ENCODE measurements at regions not wholly inside any gene's neighbourhood (a gene's known extent, or its start where the extent isn't known, plus 50 kb on each side); places are given as distances from the start of the nearest gene placed in this dataset.

DNA sequence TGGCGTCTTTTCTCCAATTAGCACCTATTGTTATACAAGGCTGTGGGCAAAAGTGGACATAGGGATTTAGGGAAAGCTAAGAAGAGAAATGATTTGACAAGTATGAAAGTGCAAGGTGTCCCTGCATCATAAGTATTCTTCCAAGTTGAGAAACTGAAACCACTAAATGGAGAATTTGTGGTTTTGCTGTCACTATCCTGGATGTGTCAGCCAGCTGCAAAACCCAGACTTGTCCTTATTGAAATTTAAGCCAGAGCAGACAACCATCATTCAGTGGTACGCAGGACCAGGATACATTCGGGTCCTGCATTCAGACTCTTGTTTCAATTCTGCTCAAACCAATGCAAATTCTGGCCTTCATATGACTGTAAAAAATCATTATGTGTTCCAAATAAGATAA is 384.8 kb upstream of the TGFBR2 start:
- TF ChIP-seq POLR2A (IDR thresholded peaks at IDR 0.05) (no peak), CTCF (IDR thresholded peaks at IDR 0.05) (no peak)
